IMR-90 (cell line): ENCODE measurements at regions not wholly inside any gene's neighbourhood (a gene's known extent, or its start where the extent isn't known, plus 50 kb on each side); places are given as distances from the start of the nearest gene placed in this dataset.

Experiments used
- BHLHE40 ChIP-seq: fragments of 150-350 bp; IDR thresholded peaks from 2 replicates; pipeline ENCODE4 v1.6.1; 2016; ENCODE audit warnings: mild to moderate bottlenecking, low read depth, low read length
- CEBPB ChIP-seq: IDR thresholded peaks from 2 replicates; pipeline ENCODE4 v1.6.1; 2012; ENCODE audit warnings: low read depth, low read length, improper control_type of control experiment
- CHD1 ChIP-seq: IDR thresholded peaks from 2 replicates; pipeline ENCODE4 v1.6.1; 2012; ENCODE audit warnings: low read depth, low read length, improper control_type of control experiment
- FOS ChIP-seq: fragments of 150-350 bp; IDR thresholded peaks from 2 replicates; pipeline ENCODE4 v1.6.1; 2016; ENCODE audit warnings: low read depth, low read length
- MAFK ChIP-seq: IDR thresholded peaks from 2 replicates; pipeline ENCODE4 v1.6.1; 2012; ENCODE audit warnings: low read depth, low read length, improper control_type of control experiment
- MXI1 ChIP-seq: IDR thresholded peaks from 2 replicates; pipeline ENCODE4 v1.6.1; 2012; ENCODE audit warnings: low read depth, mild to moderate bottlenecking, low read length, moderate library complexity, borderline replicate concordance
- POLR2A ChIP-seq: IDR thresholded peaks from 2 replicates; pipeline ENCODE4 v1.6.1; 2012; ENCODE audit warnings: mild to moderate bottlenecking, low read depth, low read length
- RAD21 ChIP-seq: IDR thresholded peaks from 2 replicates; pipeline ENCODE4 v1.6.1; 2012; ENCODE audit warnings: low read length, improper control_type of control experiment
- RFX5 ChIP-seq: IDR thresholded peaks from 2 replicates; pipeline ENCODE4 v1.8.0; 2012; ENCODE audit warnings: low read depth, mild to moderate bottlenecking, low read length, moderate library complexity
- SMC3 ChIP-seq: fragments of 150-350 bp; IDR thresholded peaks from 2 replicates; pipeline ENCODE4 v1.6.1; 2016; ENCODE audit warnings: low read depth, mild to moderate bottlenecking, antibody characterized with exemption, low read length, moderate library complexity
- TF ChIP-seq, protein P1 (sequence below): conservative IDR thresholded peaks from 2 replicates; pipeline ENCODE4 v1.5.1; 2012; ENCODE audit warnings: mild to moderate bottlenecking, low read depth, low read length, improper control_type of control experiment
- TF ChIP-seq, protein P2 (sequence below): fragments of 150-350 bp; IDR thresholded peaks from 2 replicates; pipeline ENCODE4 v1.6.1; 2017; ENCODE audit warnings: mild to moderate bottlenecking, antibody characterized with exemption, low read length, low read depth
- TF ChIP-seq, protein P3 (sequence below): fragments of 150-350 bp; IDR thresholded peaks from 2 replicates; pipeline ENCODE4 v1.6.1; 2016; ENCODE audit warnings: low read depth, mild to moderate bottlenecking, low read length, moderate library complexity, borderline replicate concordance

DNA sequence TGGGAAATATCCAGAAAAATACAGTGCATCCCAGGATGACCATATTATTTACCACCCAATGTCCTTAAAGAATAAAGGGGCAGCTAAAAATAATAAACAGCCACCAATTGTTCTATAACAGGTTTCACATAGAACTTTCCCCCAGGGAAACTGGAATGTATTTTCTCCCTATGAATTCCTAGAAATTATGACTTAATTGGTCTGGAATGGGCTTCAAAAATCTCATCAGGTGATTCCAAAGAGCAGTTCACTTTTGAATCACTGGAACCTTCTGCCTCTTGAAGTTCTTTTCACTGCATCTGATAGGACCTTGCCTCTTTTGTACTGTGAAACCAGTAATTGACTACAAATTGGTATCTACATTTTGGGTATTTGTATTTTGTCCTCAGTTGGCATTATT lies 119.3 kb downstream of the ZNF330 start:
- TF ChIP-seq POLR2A = no peak
- TF ChIP-seq, protein P1, sequence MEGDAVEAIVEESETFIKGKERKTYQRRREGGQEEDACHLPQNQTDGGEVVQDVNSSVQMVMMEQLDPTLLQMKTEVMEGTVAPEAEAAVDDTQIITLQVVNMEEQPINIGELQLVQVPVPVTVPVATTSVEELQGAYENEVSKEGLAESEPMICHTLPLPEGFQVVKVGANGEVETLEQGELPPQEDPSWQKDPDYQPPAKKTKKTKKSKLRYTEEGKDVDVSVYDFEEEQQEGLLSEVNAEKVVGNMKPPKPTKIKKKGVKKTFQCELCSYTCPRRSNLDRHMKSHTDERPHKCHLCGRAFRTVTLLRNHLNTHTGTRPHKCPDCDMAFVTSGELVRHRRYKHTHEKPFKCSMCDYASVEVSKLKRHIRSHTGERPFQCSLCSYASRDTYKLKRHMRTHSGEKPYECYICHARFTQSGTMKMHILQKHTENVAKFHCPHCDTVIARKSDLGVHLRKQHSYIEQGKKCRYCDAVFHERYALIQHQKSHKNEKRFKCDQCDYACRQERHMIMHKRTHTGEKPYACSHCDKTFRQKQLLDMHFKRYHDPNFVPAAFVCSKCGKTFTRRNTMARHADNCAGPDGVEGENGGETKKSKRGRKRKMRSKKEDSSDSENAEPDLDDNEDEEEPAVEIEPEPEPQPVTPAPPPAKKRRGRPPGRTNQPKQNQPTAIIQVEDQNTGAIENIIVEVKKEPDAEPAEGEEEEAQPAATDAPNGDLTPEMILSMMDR = no peak
- TF ChIP-seq MXI1 = no peak
- TF ChIP-seq, protein P2, sequence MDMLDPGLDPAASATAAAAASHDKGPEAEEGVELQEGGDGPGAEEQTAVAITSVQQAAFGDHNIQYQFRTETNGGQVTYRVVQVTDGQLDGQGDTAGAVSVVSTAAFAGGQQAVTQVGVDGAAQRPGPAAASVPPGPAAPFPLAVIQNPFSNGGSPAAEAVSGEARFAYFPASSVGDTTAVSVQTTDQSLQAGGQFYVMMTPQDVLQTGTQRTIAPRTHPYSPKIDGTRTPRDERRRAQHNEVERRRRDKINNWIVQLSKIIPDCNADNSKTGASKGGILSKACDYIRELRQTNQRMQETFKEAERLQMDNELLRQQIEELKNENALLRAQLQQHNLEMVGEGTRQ = no peak
- no peak for TF ChIP-seq CEBPB
- TF ChIP-seq MAFK = no peak
- TF ChIP-seq SMC3 = no peak
- no peak for TF ChIP-seq RFX5
- no peak for TF ChIP-seq RAD21
- TF ChIP-seq BHLHE40 = no peak
- TF ChIP-seq FOS = no peak
- no peak for TF ChIP-seq CHD1
- TF ChIP-seq, protein P3, sequence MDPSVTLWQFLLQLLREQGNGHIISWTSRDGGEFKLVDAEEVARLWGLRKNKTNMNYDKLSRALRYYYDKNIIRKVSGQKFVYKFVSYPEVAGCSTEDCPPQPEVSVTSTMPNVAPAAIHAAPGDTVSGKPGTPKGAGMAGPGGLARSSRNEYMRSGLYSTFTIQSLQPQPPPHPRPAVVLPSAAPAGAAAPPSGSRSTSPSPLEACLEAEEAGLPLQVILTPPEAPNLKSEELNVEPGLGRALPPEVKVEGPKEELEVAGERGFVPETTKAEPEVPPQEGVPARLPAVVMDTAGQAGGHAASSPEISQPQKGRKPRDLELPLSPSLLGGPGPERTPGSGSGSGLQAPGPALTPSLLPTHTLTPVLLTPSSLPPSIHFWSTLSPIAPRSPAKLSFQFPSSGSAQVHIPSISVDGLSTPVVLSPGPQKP = no peak
